ENCODE measurements at regions not wholly inside any gene's neighbourhood (a gene's known extent, or its start where the extent isn't known, plus 50 kb on each side); places are given as distances from the start of the nearest gene placed in this dataset.

DNA sequence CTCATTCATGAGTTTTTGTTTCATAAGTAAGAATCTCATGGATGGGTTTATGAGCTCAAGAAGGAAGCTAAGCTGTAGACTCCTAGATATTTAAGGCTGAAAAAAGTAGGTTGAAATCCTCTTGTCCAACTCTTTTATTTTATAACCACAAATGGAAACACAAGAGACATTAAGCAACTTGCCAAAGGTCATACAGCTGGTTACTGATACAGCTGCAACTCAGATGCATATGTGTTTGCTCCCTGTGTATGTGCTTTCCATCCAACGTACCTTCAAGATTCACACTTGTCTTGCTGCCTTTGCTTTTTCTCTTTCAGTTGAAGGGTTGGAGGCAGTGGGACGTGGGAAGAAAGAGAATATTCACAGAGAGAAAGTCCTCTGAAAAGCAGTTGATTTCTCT, 153.5 kb upstream of the STMND1 start:
- peak overlapping the region; percentile 50; the same call in 1 of the 2 replicates for H3K27ac ChIP-seq
- TF ChIP-seq ZFX (IDR thresholded peaks at IDR 0.05): no peak

GRCh38 chr6:16947375-16948015, 154.4 kb upstream of the STMND1 start:
- peak overlapping the region; percentile 84; the same call in 1 of the 2 replicates for H3K27ac ChIP-seq
- no peak for TF ChIP-seq ZFX (IDR thresholded peaks at IDR 0.05)
- TF ChIP-seq CTCF (conservative IDR thresholded peaks at IDR 0.05): no peak

DNA sequence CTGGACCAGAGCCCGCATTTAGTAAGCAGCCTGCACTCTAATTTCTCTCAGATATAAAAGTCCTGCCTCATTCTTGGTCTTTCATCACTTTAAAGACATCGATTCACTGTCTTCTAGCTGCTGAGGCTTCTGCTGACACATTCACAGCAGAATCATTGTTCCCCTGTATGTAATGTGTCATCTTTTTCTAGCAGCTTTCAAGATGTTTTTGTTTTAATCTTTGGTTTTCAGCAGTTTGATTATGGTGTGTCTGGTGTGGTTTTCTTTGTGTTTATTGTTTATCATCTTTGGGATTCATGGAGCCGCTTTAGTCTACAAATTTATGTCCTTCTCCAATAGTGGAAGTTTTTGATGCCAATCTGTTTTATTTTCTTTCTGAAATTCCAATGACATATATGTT, 157.3 kb upstream of the STMND1 start:
- no peak for TF ChIP-seq CTCF (conservative IDR thresholded peaks at IDR 0.05)
- no peak for TF ChIP-seq ZFX (IDR thresholded peaks at IDR 0.05)
- H3K27ac ChIP-seq: no peak overlapping the region

GRCh38 chr6:16939839-16940238, 162.0 kb upstream of the STMND1 start:
- no peak for TF ChIP-seq ZFX (IDR thresholded peaks at IDR 0.05)
- TF ChIP-seq CTCF (conservative IDR thresholded peaks at IDR 0.05): no peak

DNA sequence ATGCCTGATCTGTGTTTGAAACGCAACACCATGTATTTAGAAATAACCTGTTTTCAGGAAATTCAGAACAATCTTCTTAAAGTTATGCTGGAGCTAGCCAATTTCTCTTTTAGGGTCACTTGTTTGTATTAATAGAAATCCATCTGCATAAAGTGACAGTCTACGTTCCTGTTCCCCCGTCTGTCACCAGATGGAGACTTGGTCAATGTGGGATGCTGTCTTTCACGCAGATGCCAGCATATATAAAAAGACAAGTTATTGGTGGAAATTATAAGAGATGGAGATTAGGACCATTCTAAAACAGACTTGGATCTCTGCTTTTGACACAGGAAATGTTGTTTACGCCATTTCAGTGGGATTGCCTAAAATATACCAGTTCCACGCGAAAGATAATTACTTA, 162.5 kb upstream of the STMND1 start:
- TF ChIP-seq ZFX (IDR thresholded peaks at IDR 0.05) (no peak), CTCF (conservative IDR thresholded peaks at IDR 0.05) (no peak)
- no peak overlapping the region for H3K27ac ChIP-seq

More at GRCh38 chr6:16939839-16940238, 162.0 kb upstream of the STMND1 start:
- H3K27ac ChIP-seq: no peak overlapping the region

DNA sequence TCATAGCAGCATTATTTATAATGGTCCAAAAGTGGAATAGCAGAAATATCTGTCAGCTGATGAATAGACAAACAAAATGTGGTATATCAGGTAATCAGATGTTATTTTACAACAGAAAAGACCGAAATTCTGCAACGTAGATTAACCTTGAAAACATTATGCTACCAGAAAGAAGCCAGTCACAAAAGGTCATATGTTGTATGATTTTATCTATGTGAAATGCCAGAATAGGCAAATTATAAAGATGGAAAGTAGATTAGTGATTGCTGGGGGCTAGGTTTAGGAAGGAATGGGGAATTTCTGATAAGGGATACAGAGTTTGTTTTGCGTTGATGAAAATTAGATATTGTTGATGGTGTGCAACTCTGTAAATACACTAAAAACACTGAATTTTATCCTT, 165.0 kb upstream of the STMND1 start:
- no peak overlapping the region for H3K27ac ChIP-seq
- TF ChIP-seq CTCF (conservative IDR thresholded peaks at IDR 0.05) (no peak), ZFX (IDR thresholded peaks at IDR 0.05) (no peak)

- TF ChIP-seq CTCF (conservative IDR thresholded peaks at IDR 0.05): no peak
- no peak for TF ChIP-seq ZFX (IDR thresholded peaks at IDR 0.05)
- H3K27ac ChIP-seq: no peak overlapping the region
Measured at GRCh38 chr6:16933961-16934360, 167.9 kb upstream of the STMND1 start.

DNA sequence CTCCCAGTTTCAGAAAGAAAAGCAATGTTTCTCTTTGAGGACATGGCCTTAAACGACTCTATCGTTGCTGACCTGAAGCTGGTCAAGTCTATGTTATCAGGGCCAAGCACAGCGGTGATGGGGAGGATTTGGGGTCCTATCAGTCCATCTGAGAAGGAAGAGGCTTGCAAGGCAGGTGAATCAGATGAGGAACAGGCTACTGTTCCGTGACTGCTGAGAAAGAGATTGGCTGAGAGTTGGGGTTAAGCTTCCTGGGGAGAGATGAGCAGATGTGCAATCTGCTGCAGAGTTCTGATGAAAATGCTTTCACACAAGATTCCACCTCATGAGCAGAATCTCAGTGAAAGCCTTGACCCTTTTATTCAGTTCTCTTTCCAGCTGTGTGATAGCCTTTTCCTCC, 168.3 kb upstream of the STMND1 start:
- TF ChIP-seq ZFX (IDR thresholded peaks at IDR 0.05): no peak
- TF ChIP-seq CTCF (conservative IDR thresholded peaks at IDR 0.05): no peak
- no peak overlapping the region for H3K27ac ChIP-seq
